H1 (cell line): ENCODE measurements at regions not wholly inside any gene's neighbourhood (a gene's known extent, or its start where the extent isn't known, plus 50 kb on each side); places are given as distances from the start of the nearest gene placed in this dataset.

Experiments used
- CHD7 ChIP-seq: fragments of 300-600 bp; sonication (generic); IDR thresholded peaks from 2 replicates; pipeline ENCODE4 v1.7.1; 2012; ENCODE audit warnings: low read length, moderate library complexity, mild to moderate bottlenecking, inconsistent platforms; ENCODE audit not compliant: insufficient replicate concordance
- CREB1 ChIP-seq: IDR thresholded peaks from 2 replicates; pipeline ENCODE4 v1.6.1; 2012; ENCODE audit warnings: inconsistent platforms
- KDM5A ChIP-seq: fragments of 200-600 bp; IDR thresholded peaks from 2 replicates; pipeline ENCODE4 v1.7.1; 2012; ENCODE audit warnings: mild to moderate bottlenecking, low read length, inconsistent platforms, mixed read lengths
- RNF2 ChIP-seq: fragments of 200-900, 300-1000 bp; sonication (generic); IDR thresholded peaks from 2 replicates; pipeline ENCODE4 v1.7.1; 2016; ENCODE audit warnings: borderline replicate concordance, low read depth, mild to moderate bottlenecking, antibody characterized with exemption, low read length; ENCODE audit not compliant: poor library complexity, severe bottlenecking; ENCODE audit errors: missing control alignments

- no peak for TF ChIP-seq CHD7
- no peak for TF ChIP-seq CREB1
- no peak for TF ChIP-seq KDM5A
- no peak for TF ChIP-seq RNF2
Observed at GRCh38 chr1:5423109-5423508, 569.1 kb downstream of the NPHP4 start (continued).
